GM18909 (cell line): ENCODE measurements at regions not wholly inside any gene's neighbourhood (a gene's known extent, or its start where the extent isn't known, plus 50 kb on each side); places are given as distances from the start of the nearest gene placed in this dataset.
"Not testable (repeated sequence)": the region's sequence is repeated elsewhere in the genome, so short reads cannot be mapped to it uniquely, and the experiment has no call there.

ENCODE experiments used
- ATAC-seq: cut with Tn5 transposase; IDR thresholded peaks from one replicate; pipeline ENCODE4 v1.9.1; 2021; ENCODE audit warnings: mild to moderate bottlenecking; ENCODE audit not compliant: unreplicated experiment, poor library complexity

- ATAC-seq, result no peak
These were observed 246.9 kb upstream of the RREB1 start for GRCh38 chr6:6860863-6861262.

DNA sequence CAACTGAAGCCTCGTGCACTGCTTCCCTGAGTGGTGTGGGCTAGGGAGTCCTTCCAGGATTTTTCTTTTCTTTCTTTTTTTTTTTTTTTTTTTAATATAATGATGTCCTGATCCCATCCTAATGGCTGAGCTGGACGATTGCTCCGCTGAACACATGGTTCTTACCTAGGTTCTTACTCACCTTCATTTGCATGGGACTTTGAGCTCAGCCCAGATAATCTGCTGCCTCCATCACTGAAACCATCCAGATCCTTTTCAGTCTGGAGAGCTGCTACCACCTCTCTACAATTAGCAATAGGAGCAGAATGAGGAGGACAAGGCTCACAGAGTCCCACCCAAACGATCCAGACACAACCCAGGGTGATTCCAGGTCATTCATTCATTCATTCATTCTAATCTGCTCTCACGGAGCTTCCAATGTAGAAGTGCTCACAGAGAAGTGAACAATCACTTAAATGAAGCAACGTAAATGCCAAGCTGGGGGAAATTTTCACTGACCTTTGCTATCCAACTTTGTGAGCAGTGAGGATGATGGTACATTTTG is 246.3 kb upstream of the RREB1 start:
- ATAC-seq, result no peak

GRCh38 chr6:6861995-6862394 is 245.8 kb upstream of the RREB1 start:
- ATAC-seq, result no peak

GRCh38 chr6:6863970-6864639 is 243.7 kb upstream of the RREB1 start:
- ATAC-seq, result no peak

DNA sequence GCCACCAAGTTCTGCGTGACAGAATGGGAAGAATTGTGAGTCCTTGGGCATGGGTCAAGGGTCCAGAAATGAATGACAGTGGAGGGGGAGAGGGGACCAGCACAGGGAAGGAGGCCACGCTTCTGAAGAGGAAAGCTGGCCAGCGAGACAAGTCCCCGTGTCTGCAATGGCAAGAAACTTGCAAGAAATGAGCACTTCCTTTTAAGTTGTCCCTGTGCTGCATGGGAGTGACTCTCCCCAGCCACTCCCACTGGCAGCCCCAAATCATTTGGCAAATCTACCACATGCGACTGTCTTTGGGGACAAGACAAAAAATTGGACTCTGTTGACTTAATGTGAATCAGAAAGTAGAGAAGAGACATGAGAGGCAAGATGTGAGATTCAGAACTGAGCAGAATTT is 242.2 kb upstream of the RREB1 start:
- no peak for ATAC-seq

DNA sequence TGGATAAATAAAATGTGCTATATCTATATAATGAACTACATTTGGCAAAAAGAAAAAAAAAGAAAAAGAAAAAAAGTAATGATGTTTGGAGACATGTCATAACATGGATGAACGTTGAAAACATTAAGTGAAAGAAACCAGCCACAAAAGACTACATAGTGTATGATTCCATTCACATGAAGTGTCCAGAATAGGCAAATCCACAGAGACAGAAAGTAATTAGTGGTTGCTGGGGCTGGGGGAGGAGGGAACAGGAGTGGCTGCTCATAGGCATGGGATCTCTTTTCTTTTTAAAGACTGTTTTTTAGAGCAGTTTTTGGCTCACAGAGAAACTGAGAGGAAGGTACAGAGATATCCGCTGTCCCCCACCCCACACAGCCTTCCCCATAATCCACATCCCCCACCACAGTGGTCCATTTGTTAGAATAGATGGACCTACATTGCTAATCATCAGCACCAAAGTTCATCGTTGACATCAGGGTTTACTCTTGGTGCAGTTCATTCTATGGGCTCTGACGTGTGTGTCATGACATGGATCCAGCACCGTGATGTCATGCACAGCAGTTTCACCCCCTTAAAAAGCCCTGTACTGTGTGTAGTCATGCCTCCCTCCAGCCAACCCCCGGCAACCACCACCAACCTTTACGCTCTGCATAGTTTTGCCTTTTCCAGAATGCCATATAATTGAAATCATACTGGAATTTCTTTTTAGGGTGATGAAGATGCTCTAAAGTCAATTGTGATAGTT is 240.9 kb upstream of the RREB1 start:
- no peak for ATAC-seq

- no peak for ATAC-seq
These were observed 240.4 kb upstream of the RREB1 start for GRCh38 chr6:6867404-6867799.

- ATAC-seq, result no peak
These were observed 238.7 kb upstream of the RREB1 start for GRCh38 chr6:6869094-6869493.

GRCh38 chr6:6870921-6871320 is 236.8 kb upstream of the RREB1 start:
- no peak for ATAC-seq

DNA sequence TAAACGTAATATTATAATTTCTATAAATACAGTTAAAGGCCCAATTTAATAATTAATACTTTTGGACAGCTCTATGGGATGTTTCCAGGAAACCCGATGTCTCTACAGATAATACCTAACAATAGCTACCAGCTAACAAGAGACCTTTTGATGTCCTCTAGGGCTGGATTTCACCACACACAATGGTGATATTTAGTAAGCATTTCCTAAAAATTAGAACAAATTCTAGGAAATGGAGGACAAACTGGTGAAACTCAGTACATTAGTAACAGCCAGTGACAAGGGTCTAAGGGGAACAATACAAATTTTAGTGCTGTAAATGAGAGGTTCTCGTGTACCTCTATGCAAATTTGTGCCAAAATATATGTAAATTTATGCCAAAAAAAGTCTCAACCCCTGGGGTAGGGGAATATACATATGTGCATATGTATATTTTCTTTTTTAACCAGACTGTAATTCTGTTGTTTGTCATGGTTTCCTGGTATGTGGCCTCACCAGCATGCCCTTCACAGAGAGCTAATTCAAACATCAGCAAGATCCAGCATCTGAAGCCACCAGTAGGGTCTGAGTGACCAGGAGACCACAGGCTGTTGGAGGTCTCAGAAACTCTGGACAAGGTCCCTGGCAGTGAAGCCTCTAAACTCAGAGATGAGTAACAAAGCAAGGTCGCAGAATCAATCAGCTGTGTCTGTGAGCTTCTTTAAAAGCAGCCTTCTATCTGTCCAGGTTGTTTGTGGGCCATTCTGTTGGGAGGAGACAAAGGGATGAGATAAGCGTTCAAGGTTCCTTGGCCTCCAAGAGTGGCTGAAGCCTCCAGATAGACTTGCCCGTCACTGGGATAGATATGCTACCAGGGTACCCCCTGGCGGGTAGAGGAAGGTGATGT is 235.1 kb upstream of the RREB1 start:
- no peak for ATAC-seq

- no peak for ATAC-seq
These were observed 234.0 kb upstream of the RREB1 start for GRCh38 chr6:6873778-6874177.

GRCh38 chr6:6875818-6876470 is 231.8 kb upstream of the RREB1 start:
- ATAC-seq, result no peak

- not testable (repeated sequence) for ATAC-seq
These were observed 230.0 kb upstream of the RREB1 start for GRCh38 chr6:6877792-6878191.

- peak; percentile 45 for ATAC-seq
These were observed 228.7 kb upstream of the RREB1 start for GRCh38 chr6:6878887-6879585.

GRCh38 chr6:6879586-6879974 is 228.2 kb upstream of the RREB1 start:
- not testable (repeated sequence) for ATAC-seq

- no peak for ATAC-seq
These were observed 226.9 kb upstream of the RREB1 start for GRCh38 chr6:6880745-6881437.

- ATAC-seq, result no peak
These were observed 226.1 kb upstream of the RREB1 start for GRCh38 chr6:6881438-6882225.

DNA sequence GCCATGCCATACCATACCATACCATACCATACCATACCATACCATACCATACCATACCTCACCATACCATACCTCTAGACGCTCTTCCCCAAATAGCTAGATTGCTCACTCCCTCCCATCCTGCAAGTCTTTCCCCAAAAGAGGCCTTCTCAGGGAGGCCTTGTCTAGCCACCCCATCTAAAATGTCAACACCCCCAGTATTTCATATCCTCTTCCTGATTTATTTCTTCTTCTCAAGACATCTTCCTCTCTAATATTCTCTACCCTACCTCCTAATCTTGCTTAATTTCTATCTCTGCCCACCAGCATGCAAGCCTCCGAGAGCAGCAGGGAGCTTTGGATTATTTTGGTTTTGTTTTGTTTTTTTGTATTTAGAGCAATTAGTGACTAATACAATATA is 225.2 kb upstream of the RREB1 start:
- ATAC-seq, result no peak
